ENCODE measurements at regions not wholly inside any gene's neighbourhood (a gene's known extent, or its start where the extent isn't known, plus 50 kb on each side); places are given as distances from the start of the nearest gene placed in this dataset.

DNA sequence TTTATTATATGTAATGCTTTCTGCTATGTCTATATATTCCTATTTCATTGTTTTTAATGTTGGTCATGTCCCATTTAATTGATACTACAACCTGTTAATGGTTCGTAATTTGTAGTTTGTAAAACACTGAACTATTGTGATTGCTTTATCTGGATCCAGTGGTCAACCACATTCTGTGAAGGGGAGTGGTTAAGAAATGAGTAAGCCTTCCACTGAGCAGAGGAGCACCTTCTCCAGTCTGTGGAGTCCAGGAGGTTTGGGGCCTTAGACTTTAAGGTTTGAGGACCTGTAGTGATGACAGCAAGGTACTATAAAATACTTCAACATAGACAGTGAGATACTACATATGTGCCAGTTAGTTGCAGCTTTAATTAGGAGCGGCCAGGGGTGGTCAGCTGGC, 67.7 kb upstream of the RAD23B start:
- intact Hi-C loops (cut with micrococcal nuclease; ENCODE audit: unreplicated experiment), result no loop called here
- no peak overlapping the region for H3K27ac ChIP-seq (ENCODE audit: low read depth, low read length, poor library complexity, severe bottlenecking)
- H3K9me3 ChIP-seq (ENCODE audit: low read depth, low read length, poor library complexity, severe bottlenecking), result no peaks in the 10 kb centered on the region
- CTCF ChIA-PET, result no interaction called here
- DNase-seq (ENCODE audit: low spot score), result no peak
- no peaks in the 10 kb centered on the region for H3K36me3 ChIP-seq (ENCODE audit: insufficient read depth, low read length, poor library complexity, severe bottlenecking)
- no peak for TF ChIP-seq EZH2 (IDR thresholded peaks at IDR 0.05; ENCODE audit: borderline replicate concordance, low read depth, low read length, poor library complexity, severe bottlenecking)
- TF ChIP-seq, protein P1, sequence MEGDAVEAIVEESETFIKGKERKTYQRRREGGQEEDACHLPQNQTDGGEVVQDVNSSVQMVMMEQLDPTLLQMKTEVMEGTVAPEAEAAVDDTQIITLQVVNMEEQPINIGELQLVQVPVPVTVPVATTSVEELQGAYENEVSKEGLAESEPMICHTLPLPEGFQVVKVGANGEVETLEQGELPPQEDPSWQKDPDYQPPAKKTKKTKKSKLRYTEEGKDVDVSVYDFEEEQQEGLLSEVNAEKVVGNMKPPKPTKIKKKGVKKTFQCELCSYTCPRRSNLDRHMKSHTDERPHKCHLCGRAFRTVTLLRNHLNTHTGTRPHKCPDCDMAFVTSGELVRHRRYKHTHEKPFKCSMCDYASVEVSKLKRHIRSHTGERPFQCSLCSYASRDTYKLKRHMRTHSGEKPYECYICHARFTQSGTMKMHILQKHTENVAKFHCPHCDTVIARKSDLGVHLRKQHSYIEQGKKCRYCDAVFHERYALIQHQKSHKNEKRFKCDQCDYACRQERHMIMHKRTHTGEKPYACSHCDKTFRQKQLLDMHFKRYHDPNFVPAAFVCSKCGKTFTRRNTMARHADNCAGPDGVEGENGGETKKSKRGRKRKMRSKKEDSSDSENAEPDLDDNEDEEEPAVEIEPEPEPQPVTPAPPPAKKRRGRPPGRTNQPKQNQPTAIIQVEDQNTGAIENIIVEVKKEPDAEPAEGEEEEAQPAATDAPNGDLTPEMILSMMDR (conservative IDR thresholded peaks at IDR 0.05; ENCODE audit: low read depth, low read length), result no peak
- H3K27me3 ChIP-seq (replicated peaks; ENCODE audit: insufficient read depth, low read depth, low read length, poor library complexity), result no peaks in the 10 kb centered on the region
- no peak overlapping the region for H3K4me3 ChIP-seq (ENCODE audit: low read depth, low read length, poor library complexity, severe bottlenecking)
- POLR2A ChIA-PET (ENCODE audit: low non-redundant PET), result no interaction called here
- BruUV-seq (replicated peaks), result no TSS peak
- no peaks in the 10 kb centered on the region for H3K4me1 ChIP-seq (ENCODE audit: insufficient read depth, low read length, poor library complexity, severe bottlenecking)

DNA sequence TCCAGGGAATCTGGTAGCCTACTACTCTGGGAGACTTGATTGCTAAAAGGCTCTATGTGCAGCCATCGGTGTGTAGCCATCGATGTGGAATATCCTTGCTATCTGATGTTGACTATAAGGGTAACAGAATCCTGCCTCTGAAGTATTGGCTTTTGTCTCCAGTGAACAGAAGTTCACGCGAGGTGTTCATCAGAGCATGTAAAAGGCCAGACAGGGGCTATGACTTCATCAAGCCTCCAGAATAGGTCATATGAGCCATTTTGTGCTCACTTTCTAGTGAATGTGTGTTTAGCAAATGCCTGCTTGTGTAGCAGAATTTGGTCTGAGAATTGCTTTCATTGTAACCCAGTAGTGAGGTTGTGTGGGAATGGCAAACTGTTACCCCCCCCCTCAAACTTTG, 66.8 kb upstream of the RAD23B start:
- Histone ChIP-seq H3K4me3 (ENCODE audit: low read depth, low read length, poor library complexity, severe bottlenecking) (no peak overlapping the region), H3K4me1 (ENCODE audit: insufficient read depth, low read length, poor library complexity, severe bottlenecking) (no peaks in the 10 kb centered on the region), H3K36me3 (ENCODE audit: insufficient read depth, low read length, poor library complexity, severe bottlenecking) (no peaks in the 10 kb centered on the region), H3K27me3 (replicated peaks; ENCODE audit: insufficient read depth, low read depth, low read length, poor library complexity) (no peaks in the 10 kb centered on the region), H3K9me3 (ENCODE audit: low read depth, low read length, poor library complexity, severe bottlenecking) (no peaks in the 10 kb centered on the region), H3K27ac (ENCODE audit: low read depth, low read length, poor library complexity, severe bottlenecking) (no peak overlapping the region)
- intact Hi-C loops (cut with micrococcal nuclease; ENCODE audit: unreplicated experiment), result no loop called here
- no peak for DNase-seq (ENCODE audit: low spot score)
- BruUV-seq (replicated peaks), result no TSS peak
- TF ChIP-seq, protein P1 (conservative IDR thresholded peaks at IDR 0.05; ENCODE audit: low read depth, low read length), result no peak
- ChIA-PET POLR2A (ENCODE audit: low non-redundant PET) (no interaction called here), CTCF (no interaction called here)

DNA sequence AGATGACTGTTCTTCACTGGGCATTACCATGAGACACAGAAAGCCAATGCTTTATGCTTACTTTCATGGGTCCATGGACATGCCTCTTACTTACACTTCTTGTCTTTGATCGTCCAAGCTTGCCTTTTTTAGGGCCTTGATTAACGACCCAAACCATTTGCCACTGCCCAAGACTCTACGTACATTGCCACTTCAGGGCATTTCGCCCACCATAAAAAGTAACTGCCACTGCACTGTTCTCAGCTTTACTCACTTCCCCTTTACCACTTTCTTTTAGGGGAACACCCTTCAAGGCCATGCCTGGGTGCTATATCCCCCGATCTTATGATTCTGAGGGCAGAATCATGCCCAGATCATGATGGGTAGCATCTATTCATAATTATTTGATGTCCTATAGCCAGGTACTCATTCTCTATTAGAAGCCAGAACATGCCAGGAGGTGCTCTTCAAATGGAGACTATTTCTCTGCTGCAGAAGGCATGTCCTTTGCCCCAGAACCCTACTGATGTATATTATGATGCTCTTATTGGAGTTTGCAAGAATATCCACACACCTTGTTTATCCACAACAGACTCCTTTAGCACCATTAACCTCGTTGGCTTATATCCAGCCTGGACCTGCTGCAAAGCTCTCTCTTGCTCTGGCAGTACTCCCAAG, 64.1 kb upstream of the RAD23B start:
- Histone ChIP-seq H3K4me1 (ENCODE audit: insufficient read depth, low read length, poor library complexity, severe bottlenecking) (no peaks in the 10 kb centered on the region), H3K27me3 (replicated peaks; ENCODE audit: insufficient read depth, low read depth, low read length, poor library complexity) (no peaks in the 10 kb centered on the region), H3K27ac (ENCODE audit: low read depth, low read length, poor library complexity, severe bottlenecking) (no peak overlapping the region), H3K9me3 (ENCODE audit: low read depth, low read length, poor library complexity, severe bottlenecking) (no peaks in the 10 kb centered on the region), H3K36me3 (ENCODE audit: insufficient read depth, low read length, poor library complexity, severe bottlenecking) (no peaks in the 10 kb centered on the region), H3K4me3 (ENCODE audit: low read depth, low read length, poor library complexity, severe bottlenecking) (no peak overlapping the region)
- DNase-seq (ENCODE audit: low spot score), result no peak
- TF ChIP-seq, protein P1 (conservative IDR thresholded peaks at IDR 0.05; ENCODE audit: low read depth, low read length), result no peak
- no peak for TF ChIP-seq EZH2 (IDR thresholded peaks at IDR 0.05; ENCODE audit: borderline replicate concordance, low read depth, low read length, poor library complexity, severe bottlenecking)
- BruUV-seq (replicated peaks), result no TSS peak
- ChIA-PET POLR2A (ENCODE audit: low non-redundant PET) (no interaction called here), CTCF (no interaction called here)
- intact Hi-C loops (cut with micrococcal nuclease; ENCODE audit: unreplicated experiment), result no loop called here
